Endothelial cell (in vitro differentiated cells): ENCODE measurements at regions not wholly inside any gene's neighbourhood (a gene's known extent, or its start where the extent isn't known, plus 50 kb on each side); places are given as distances from the start of the nearest gene placed in this dataset.

ENCODE experiments used
- DNase-seq: peaks from one replicate; pipeline ENCODE4 v3.0.0; 2021; ENCODE audit warnings: low spot score
- H3K27ac Mint-ChIP-seq: one replicate; pipeline ENCODE4 v1.8.0; 2021; ENCODE audit warnings: mixed read lengths, inconsistent platforms; ENCODE audit not compliant: unreplicated experiment
- H3K27me3 Mint-ChIP-seq: one replicate; pipeline ENCODE4 v1.8.0; 2021; ENCODE audit warnings: mild to moderate bottlenecking, moderate library complexity, mixed read lengths, inconsistent platforms; ENCODE audit not compliant: unreplicated experiment
- H3K36me3 Mint-ChIP-seq: one replicate; pipeline ENCODE4 v1.8.0; 2021; ENCODE audit warnings: mild to moderate bottlenecking, low read depth, mixed read lengths, inconsistent platforms; ENCODE audit not compliant: unreplicated experiment
- H3K4me1 Mint-ChIP-seq: one replicate; pipeline ENCODE4 v1.8.0; 2021; ENCODE audit warnings: mild to moderate bottlenecking, mixed read lengths, inconsistent platforms; ENCODE audit not compliant: unreplicated experiment
- H3K4me3 Mint-ChIP-seq: one replicate; pipeline ENCODE4 v1.8.0; 2021; ENCODE audit warnings: mild to moderate bottlenecking, mixed read lengths, inconsistent platforms; ENCODE audit not compliant: unreplicated experiment
- H3K9me3 Mint-ChIP-seq: one replicate; pipeline ENCODE4 v1.8.0; 2021; ENCODE audit warnings: mixed read lengths, inconsistent platforms; ENCODE audit not compliant: unreplicated experiment
- TF ChIP-seq, protein P1 (sequence below): fragments of 200-600 bp; sonication (generic); IDR thresholded peaks from one replicate; pipeline ENCODE4 v1.5.0; 2021; ENCODE audit warnings: antibody characterized with exemption; ENCODE audit not compliant: unreplicated experiment

DNA sequence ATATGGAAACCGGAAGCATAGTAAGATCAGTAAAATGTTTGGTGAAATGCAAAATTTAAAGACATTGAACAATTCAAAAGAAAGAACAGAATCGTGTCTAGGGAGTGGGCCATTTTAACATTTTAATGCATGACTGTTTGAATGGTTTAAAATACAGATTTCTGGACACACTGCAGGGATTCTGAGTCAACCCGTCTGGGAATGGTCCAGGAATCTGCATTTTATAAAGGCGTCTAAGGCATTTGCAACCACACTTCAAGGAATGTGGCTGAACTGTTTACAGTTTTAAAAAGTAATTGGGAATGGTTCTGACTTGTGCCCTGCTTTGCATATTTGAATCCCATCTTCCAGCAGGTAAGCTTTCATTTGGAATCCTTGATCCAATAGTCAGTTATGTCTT is 811.7 kb upstream of the WWC1 start:
- Mint-ChIP-seq H3K27ac (no peak overlapping the region), H3K36me3 (no peaks in the 10 kb centered on the region), H3K9me3 (peaks cover 4% of the 10 kb centered on the region), H3K4me1 (peaks cover 11% of the 10 kb centered on the region), H3K4me3 (no peak overlapping the region), H3K27me3 (no peaks in the 10 kb centered on the region)
- TF ChIP-seq, protein P1, sequence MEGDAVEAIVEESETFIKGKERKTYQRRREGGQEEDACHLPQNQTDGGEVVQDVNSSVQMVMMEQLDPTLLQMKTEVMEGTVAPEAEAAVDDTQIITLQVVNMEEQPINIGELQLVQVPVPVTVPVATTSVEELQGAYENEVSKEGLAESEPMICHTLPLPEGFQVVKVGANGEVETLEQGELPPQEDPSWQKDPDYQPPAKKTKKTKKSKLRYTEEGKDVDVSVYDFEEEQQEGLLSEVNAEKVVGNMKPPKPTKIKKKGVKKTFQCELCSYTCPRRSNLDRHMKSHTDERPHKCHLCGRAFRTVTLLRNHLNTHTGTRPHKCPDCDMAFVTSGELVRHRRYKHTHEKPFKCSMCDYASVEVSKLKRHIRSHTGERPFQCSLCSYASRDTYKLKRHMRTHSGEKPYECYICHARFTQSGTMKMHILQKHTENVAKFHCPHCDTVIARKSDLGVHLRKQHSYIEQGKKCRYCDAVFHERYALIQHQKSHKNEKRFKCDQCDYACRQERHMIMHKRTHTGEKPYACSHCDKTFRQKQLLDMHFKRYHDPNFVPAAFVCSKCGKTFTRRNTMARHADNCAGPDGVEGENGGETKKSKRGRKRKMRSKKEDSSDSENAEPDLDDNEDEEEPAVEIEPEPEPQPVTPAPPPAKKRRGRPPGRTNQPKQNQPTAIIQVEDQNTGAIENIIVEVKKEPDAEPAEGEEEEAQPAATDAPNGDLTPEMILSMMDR: no peak
- no peak for DNase-seq

DNA sequence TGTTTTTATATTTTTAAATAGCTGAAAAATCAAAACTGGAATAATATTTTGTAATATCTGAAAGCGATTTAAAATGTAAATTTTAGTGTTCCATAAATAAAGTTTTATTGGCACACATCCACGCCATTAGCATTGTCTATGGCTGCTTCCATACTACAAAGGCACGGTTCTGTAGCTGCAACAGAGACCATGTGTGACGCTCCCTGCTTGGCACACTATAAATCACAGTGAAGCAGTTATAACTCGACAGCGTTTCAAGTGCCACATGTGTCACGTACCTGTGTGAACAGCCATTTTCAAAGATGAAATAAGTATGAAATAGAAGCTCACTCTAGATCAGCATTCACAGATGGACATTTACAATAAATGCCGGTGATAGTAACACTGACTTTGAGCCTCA is 810.1 kb upstream of the WWC1 start:
- DNase-seq: no peak
- H3K36me3 Mint-ChIP-seq: no peaks in the 10 kb centered on the region
- H3K9me3 Mint-ChIP-seq: peaks cover 4% of the 10 kb centered on the region
- TF ChIP-seq, protein P1: no peak
- no peak overlapping the region for H3K27ac Mint-ChIP-seq
- no peaks in the 10 kb centered on the region for H3K27me3 Mint-ChIP-seq
- H3K4me1 Mint-ChIP-seq: peaks cover 11% of the 10 kb centered on the region
- H3K4me3 Mint-ChIP-seq: no peak overlapping the region

DNA sequence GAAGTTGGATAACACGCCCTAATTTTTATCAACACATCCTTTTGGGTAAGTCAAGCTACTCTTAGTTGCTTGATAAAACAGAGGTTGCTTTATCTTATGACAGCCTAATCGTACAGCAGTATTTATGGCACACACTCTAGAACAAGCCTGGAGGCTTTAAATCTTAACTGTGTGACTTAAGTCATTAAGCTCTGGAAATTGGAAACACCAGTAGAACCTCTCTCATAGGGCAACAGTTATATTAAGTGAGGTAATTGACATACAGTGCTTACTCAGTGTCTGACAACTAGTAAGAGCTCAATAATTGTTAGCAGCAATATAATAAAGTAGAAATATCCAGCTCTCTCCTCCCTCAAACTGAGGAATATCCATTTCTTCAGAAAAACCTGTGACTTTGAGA is 808.9 kb upstream of the WWC1 start:
- Mint-ChIP-seq H3K4me1 (peaks cover 9% of the 10 kb centered on the region), H3K9me3 (peaks cover 4% of the 10 kb centered on the region), H3K36me3 (no peaks in the 10 kb centered on the region), H3K4me3 (no peak overlapping the region), H3K27ac (no peak overlapping the region), H3K27me3 (no peaks in the 10 kb centered on the region)
- DNase-seq: no peak
- TF ChIP-seq, protein P1: no peak

DNA sequence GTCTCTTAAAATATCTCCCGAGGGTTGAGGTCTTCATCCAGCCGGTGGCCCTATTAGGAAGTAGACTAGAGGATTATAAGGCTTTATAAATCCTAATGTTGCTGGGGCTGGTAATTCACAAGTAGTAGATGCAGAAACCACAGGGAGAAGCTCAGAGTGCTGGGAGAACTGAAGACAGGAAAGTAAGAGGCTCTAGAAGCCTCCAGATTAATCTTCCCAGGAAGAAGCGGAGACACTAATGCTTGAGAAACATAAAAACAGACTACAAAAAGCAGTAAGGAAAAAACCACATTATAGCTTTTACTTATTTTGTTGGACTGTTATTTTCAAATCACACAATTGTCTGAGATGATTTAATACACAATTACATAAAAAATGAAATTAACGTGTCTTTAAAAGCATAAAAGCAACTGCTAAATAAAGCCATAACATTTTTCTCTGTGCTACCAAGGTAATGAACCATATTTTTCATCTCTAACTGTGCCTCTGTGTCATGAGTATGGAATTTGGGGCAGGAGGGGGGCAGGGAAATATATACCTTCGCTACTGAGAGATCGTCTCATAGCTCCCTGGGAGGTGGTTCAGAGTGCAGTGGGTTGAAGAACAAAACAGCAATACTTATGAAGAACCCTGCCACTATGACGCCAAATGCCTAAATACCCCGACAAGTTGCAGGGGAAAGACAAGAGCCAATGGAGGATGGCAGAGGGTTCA is 806.2 kb upstream of the WWC1 start:
- H3K36me3 Mint-ChIP-seq: no peaks in the 10 kb centered on the region
- H3K27me3 Mint-ChIP-seq: peaks cover 2% of the 10 kb centered on the region
- peaks cover 4% of the 10 kb centered on the region for H3K9me3 Mint-ChIP-seq
- H3K4me1 Mint-ChIP-seq: no peaks in the 10 kb centered on the region
- DNase-seq: no peak
- H3K27ac Mint-ChIP-seq: no peak overlapping the region
- TF ChIP-seq, protein P1: no peak
- no peak overlapping the region for H3K4me3 Mint-ChIP-seq

DNA sequence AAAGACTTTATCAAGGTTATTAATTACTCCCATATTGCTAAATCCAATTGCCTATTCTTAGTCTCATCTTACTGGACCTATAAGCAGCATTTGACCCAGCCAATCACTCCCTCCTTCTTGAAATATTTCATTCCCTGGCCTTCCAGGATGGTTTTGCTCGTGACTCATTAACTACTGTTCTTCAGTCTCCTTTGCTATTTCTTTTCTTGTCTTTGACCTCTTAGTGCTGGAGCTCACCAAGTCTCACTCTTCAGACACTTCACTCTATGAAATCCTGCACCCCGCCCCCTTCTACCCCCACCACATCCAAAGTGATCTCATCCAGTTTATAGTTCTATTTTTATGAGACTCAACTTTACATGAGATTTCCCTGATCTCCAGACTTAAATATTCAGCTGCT is 803.1 kb upstream of the WWC1 start:
- peaks cover 2% of the 10 kb centered on the region for H3K27me3 Mint-ChIP-seq
- H3K4me3 Mint-ChIP-seq: no peak overlapping the region
- no peak overlapping the region for H3K27ac Mint-ChIP-seq
- no peak for DNase-seq
- TF ChIP-seq, protein P1: no peak
- H3K9me3 Mint-ChIP-seq: peaks cover 4% of the 10 kb centered on the region
- H3K36me3 Mint-ChIP-seq: no peaks in the 10 kb centered on the region
- H3K4me1 Mint-ChIP-seq: no peaks in the 10 kb centered on the region
